H1 (cell line): ENCODE measurements at regions not wholly inside any gene's neighbourhood (a gene's known extent, or its start where the extent isn't known, plus 50 kb on each side); places are given as distances from the start of the nearest gene placed in this dataset.

Experiments used
- GABPA ChIP-seq: IDR thresholded peaks from 2 replicates; pipeline ENCODE4 v1.6.1; 2011; ENCODE audit warnings: mild to moderate bottlenecking, low read length, moderate library complexity, borderline replicate concordance; ENCODE audit not compliant: insufficient read depth
- GTF2F1 ChIP-seq: IDR thresholded peaks from 2 replicates; pipeline ENCODE4 v1.6.1; 2012; ENCODE audit warnings: low read depth, low read length, improper control_type of control experiment, borderline replicate concordance
- KDM4A ChIP-seq: IDR thresholded peaks from one replicate; pipeline ENCODE4 v1.7.1; 2012; ENCODE audit warnings: low read depth, mild to moderate bottlenecking, moderate library complexity, low read length, inconsistent platforms; ENCODE audit not compliant: severe bottlenecking

GRCh38 chr15:25950014-25950413 is 86.9 kb upstream of the ATP10A start (continued):
- TF ChIP-seq GABPA (no peak), KDM4A (no peak), GTF2F1 (no peak)
